ENCODE measurements at regions not wholly inside any gene's neighbourhood (a gene's known extent, or its start where the extent isn't known, plus 50 kb on each side); places are given as distances from the start of the nearest gene placed in this dataset.

GRCh38 chr2:147639386-147639785 is 205.4 kb upstream of the ACVR2A start:
- Histone ChIP-seq H3K27me3 (ENCODE audit: control insufficient read depth, insufficient read depth, low read length) (no peaks in the 10 kb centered on the region), H3K27ac (ENCODE audit: low read length) (no peak overlapping the region), H3K4me1 (ENCODE audit: control insufficient read depth, insufficient read depth, low read length) (peaks cover 14% of the 10 kb centered on the region), H3K9me3 (replicated peaks; ENCODE audit: control insufficient read depth, low read depth, low read length) (no peaks in the 10 kb centered on the region), H3K4me3 (ENCODE audit: low read length) (no peak overlapping the region), H3K36me3 (ENCODE audit: control insufficient read depth, insufficient read depth, low read length) (no peaks in the 10 kb centered on the region)
- no peak for DNase-seq
- no CpG with 5 or more reads among the region's 2 CpGs for WGBS (ENCODE audit: insufficient coverage)

DNA sequence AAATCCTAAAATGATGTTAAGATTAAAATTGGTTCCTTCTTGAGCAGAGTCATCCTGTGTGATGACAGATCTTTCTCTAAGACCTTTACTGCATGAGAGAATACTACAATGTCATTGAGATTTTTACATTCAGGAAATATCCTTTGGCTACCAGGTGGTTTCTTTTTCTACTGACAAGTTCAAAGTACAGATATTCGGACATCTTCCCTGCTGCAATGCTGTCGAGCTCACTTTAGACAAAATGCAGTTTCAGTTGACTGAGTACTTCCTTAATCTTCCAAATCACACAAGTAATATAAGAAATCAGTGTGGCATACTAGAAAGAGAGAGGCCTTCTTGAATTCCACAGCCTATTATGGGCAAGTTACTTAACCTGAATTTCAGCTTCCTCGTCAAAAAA is 207.9 kb upstream of the ACVR2A start:
- H3K4me3 ChIP-seq (ENCODE audit: low read length), result no peak overlapping the region
- no peaks in the 10 kb centered on the region for H3K27me3 ChIP-seq (ENCODE audit: control insufficient read depth, insufficient read depth, low read length)
- H3K27ac ChIP-seq (ENCODE audit: low read length), result no peak overlapping the region
- no peak for DNase-seq
- H3K36me3 ChIP-seq (ENCODE audit: control insufficient read depth, insufficient read depth, low read length), result no peaks in the 10 kb centered on the region
- H3K9me3 ChIP-seq (replicated peaks; ENCODE audit: control insufficient read depth, low read depth, low read length), result no peaks in the 10 kb centered on the region
- WGBS (ENCODE audit: insufficient coverage), result no CpG with 5 or more reads among the region's 3 CpGs
- peaks cover 19% of the 10 kb centered on the region for H3K4me1 ChIP-seq (ENCODE audit: control insufficient read depth, insufficient read depth, low read length)

- WGBS (ENCODE audit: insufficient coverage), result no CpG with 5 or more reads among the region's 8 CpGs
- peak; percentile 82 for DNase-seq
- Histone ChIP-seq H3K4me3 (ENCODE audit: low read length) (no peak overlapping the region), H3K27ac (ENCODE audit: low read length) (peak overlapping the region; percentile 31), H3K9me3 (replicated peaks; ENCODE audit: control insufficient read depth, low read depth, low read length) (no peaks in the 10 kb centered on the region), H3K36me3 (ENCODE audit: control insufficient read depth, insufficient read depth, low read length) (no peaks in the 10 kb centered on the region), H3K27me3 (ENCODE audit: control insufficient read depth, insufficient read depth, low read length) (no peaks in the 10 kb centered on the region), H3K4me1 (ENCODE audit: control insufficient read depth, insufficient read depth, low read length) (peaks cover 19% of the 10 kb centered on the region)
These were observed 208.5 kb upstream of the ACVR2A start for GRCh38 chr2:147636238-147636882.

DNA sequence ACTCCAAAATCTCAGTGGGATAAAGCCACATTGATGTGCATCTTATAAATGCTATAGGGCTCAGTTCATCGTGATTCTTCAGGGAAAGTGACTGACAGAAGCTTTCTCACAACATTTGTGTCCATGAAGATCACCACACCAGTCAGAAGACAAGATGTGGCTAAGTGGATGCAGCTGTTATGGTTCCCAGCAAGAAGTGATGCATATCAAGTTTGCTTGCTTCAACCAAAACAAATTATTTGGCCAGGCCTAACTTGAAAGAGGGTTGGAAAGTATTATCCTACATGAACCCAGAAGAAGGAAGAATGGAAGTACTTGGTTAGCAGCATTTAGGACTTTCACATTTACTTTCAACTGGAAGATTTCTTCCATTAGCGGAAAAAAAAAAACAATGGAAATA is 210.0 kb upstream of the ACVR2A start:
- Histone ChIP-seq H3K4me3 (ENCODE audit: low read length) (no peak overlapping the region), H3K27me3 (ENCODE audit: control insufficient read depth, insufficient read depth, low read length) (no peaks in the 10 kb centered on the region), H3K9me3 (replicated peaks; ENCODE audit: control insufficient read depth, low read depth, low read length) (no peaks in the 10 kb centered on the region), H3K36me3 (ENCODE audit: control insufficient read depth, insufficient read depth, low read length) (no peaks in the 10 kb centered on the region), H3K4me1 (ENCODE audit: control insufficient read depth, insufficient read depth, low read length) (peaks cover 19% of the 10 kb centered on the region), H3K27ac (ENCODE audit: low read length) (peak overlapping the region; percentile 68)
- peak; percentile 70 for DNase-seq
- WGBS (ENCODE audit: insufficient coverage), result no CpG with 5 or more reads among the region's 2 CpGs

GRCh38 chr2:147632198-147632597 is 212.6 kb upstream of the ACVR2A start:
- Histone ChIP-seq H3K4me3 (ENCODE audit: low read length) (no peak overlapping the region), H3K4me1 (ENCODE audit: control insufficient read depth, insufficient read depth, low read length) (peaks cover 19% of the 10 kb centered on the region), H3K36me3 (ENCODE audit: control insufficient read depth, insufficient read depth, low read length) (no peaks in the 10 kb centered on the region), H3K27me3 (ENCODE audit: control insufficient read depth, insufficient read depth, low read length) (no peaks in the 10 kb centered on the region), H3K9me3 (replicated peaks; ENCODE audit: control insufficient read depth, low read depth, low read length) (no peaks in the 10 kb centered on the region), H3K27ac (ENCODE audit: low read length) (no peak overlapping the region)
- peak; percentile 78 for DNase-seq
- WGBS (ENCODE audit: insufficient coverage), result no CpG with 5 or more reads among the region's 1 CpG

- Histone ChIP-seq H3K9me3 (replicated peaks; ENCODE audit: control insufficient read depth, low read depth, low read length) (no peaks in the 10 kb centered on the region), H3K27ac (ENCODE audit: low read length) (no peak overlapping the region), H3K4me3 (ENCODE audit: low read length) (no peak overlapping the region), H3K4me1 (ENCODE audit: control insufficient read depth, insufficient read depth, low read length) (peaks cover 16% of the 10 kb centered on the region), H3K27me3 (ENCODE audit: control insufficient read depth, insufficient read depth, low read length) (no peaks in the 10 kb centered on the region), H3K36me3 (ENCODE audit: control insufficient read depth, insufficient read depth, low read length) (no peaks in the 10 kb centered on the region)
- DNase-seq, result no peak
- no CpG with 5 or more reads among the region's 1 CpG for WGBS (ENCODE audit: insufficient coverage)
These were observed 213.5 kb upstream of the ACVR2A start for GRCh38 chr2:147631294-147631693.

DNA sequence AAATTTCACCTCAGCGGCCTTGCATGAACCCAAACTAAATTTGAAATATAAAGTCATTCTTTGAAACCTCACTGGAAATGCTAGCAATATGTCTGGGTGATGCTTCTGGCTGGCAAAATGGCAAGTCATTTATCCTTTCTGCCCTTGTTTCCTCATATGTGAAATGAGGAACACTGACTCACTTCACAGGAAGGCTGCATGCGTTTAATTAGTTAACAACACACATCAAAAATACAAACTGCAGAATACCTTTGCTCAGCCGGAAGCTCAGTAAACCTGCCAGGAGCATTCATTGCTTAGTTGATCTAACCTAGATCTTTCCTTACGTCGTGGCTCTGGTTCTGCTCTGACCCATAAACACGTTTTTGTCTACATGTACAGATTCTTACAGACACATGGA is 214.2 kb upstream of the ACVR2A start:
- DNase-seq, result no peak
- no peak overlapping the region for H3K27ac ChIP-seq (ENCODE audit: low read length)
- no peak overlapping the region for H3K4me3 ChIP-seq (ENCODE audit: low read length)
- no peaks in the 10 kb centered on the region for H3K36me3 ChIP-seq (ENCODE audit: control insufficient read depth, insufficient read depth, low read length)
- H3K4me1 ChIP-seq (ENCODE audit: control insufficient read depth, insufficient read depth, low read length), result peaks cover 12% of the 10 kb centered on the region
- no peaks in the 10 kb centered on the region for H3K27me3 ChIP-seq (ENCODE audit: control insufficient read depth, insufficient read depth, low read length)
- WGBS (ENCODE audit: insufficient coverage), result 66% methylated on average over 2 of the region's 6 CpGs
- H3K9me3 ChIP-seq (replicated peaks; ENCODE audit: control insufficient read depth, low read depth, low read length), result no peaks in the 10 kb centered on the region

DNA sequence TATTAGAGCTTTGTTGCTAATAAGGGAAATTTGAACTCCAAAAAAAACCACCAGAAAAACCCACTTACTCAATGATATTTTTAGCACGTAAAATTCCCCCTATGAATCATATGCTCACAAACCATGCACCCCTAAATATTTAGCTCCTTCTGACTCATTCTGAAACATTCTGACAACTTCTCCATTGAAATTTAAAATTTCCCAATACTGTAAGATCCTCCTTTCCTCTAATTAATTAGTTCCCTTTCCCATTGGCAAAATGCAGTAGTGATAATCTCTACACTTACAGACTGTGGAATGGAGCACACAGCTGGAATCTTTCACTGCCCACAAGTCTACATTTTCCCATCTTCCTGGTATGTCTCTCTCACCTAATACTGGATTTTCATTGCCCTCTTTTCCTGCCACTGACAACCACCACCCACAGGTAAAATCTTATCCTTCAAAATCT is 215.8 kb upstream of the ACVR2A start:
- Histone ChIP-seq H3K4me3 (ENCODE audit: low read length) (no peak overlapping the region), H3K27ac (ENCODE audit: low read length) (no peak overlapping the region), H3K4me1 (ENCODE audit: control insufficient read depth, insufficient read depth, low read length) (peaks cover 4% of the 10 kb centered on the region), H3K36me3 (ENCODE audit: control insufficient read depth, insufficient read depth, low read length) (no peaks in the 10 kb centered on the region), H3K9me3 (replicated peaks; ENCODE audit: control insufficient read depth, low read depth, low read length) (no peaks in the 10 kb centered on the region), H3K27me3 (ENCODE audit: control insufficient read depth, insufficient read depth, low read length) (no peaks in the 10 kb centered on the region)
- DNase-seq, result peak; percentile 29
- WGBS (ENCODE audit: insufficient coverage), result 70% methylated on average over 1 of the region's 1 CpG

DNA sequence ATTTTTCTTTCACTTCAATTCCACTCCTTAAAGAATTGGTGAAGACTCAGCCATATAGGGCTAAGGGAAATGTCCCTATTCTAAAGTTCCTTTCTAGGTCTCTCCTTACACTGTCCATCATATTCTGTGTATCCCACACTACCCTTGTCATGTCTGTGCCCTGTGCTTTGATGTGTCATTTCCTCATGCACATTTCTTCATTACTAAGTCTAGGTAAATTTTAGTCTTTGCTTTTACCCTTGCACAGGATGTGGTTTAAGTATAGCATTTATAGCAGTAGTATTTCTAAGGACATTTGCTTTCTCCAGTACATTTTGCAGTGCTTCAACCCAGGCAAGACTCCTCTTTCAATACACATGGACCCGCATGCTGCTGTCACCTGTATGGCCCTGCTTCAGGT is 221.5 kb upstream of the ACVR2A start:
- no peak overlapping the region for H3K4me3 ChIP-seq (ENCODE audit: low read length)
- WGBS (ENCODE audit: insufficient coverage), result no CpG with 5 or more reads among the region's 1 CpG

GRCh38 chr2:147621656-147622197 is 223.1 kb upstream of the ACVR2A start:
- Histone ChIP-seq H3K4me1 (ENCODE audit: control insufficient read depth, insufficient read depth, low read length) (no peaks in the 10 kb centered on the region), H3K27me3 (ENCODE audit: control insufficient read depth, insufficient read depth, low read length) (no peaks in the 10 kb centered on the region), H3K9me3 (replicated peaks; ENCODE audit: control insufficient read depth, low read depth, low read length) (no peaks in the 10 kb centered on the region), H3K4me3 (ENCODE audit: low read length) (no peak overlapping the region), H3K36me3 (ENCODE audit: control insufficient read depth, insufficient read depth, low read length) (no peaks in the 10 kb centered on the region), H3K27ac (ENCODE audit: low read length) (no peak overlapping the region)
- DNase-seq, result no peak
- WGBS (ENCODE audit: insufficient coverage), result 57% methylated on average over 1 of the region's 3 CpGs

More for the DNA sequence above, 221.5 kb upstream of the ACVR2A start:
- no peaks in the 10 kb centered on the region for H3K27me3 ChIP-seq (ENCODE audit: control insufficient read depth, insufficient read depth, low read length)
- no peak overlapping the region for H3K27ac ChIP-seq (ENCODE audit: low read length)
- no peaks in the 10 kb centered on the region for H3K36me3 ChIP-seq (ENCODE audit: control insufficient read depth, insufficient read depth, low read length)
- H3K4me1 ChIP-seq (ENCODE audit: control insufficient read depth, insufficient read depth, low read length), result no peaks in the 10 kb centered on the region
- no peak for DNase-seq
- no peaks in the 10 kb centered on the region for H3K9me3 ChIP-seq (replicated peaks; ENCODE audit: control insufficient read depth, low read depth, low read length)

Data from muscle of leg (tissue), 3 donors.